Spinal cord (tissue), 9 donors: ENCODE measurements at regions not wholly inside any gene's neighbourhood (a gene's known extent, or its start where the extent isn't known, plus 50 kb on each side); places are given as distances from the start of the nearest gene placed in this dataset.
"Not testable (repeated sequence)": the region's sequence is repeated elsewhere in the genome, so short reads cannot be mapped to it uniquely, and the experiment has no call there.

Experiments used
- DNase-seq, 6 donors: peaks; one replicate each; pipeline versions ENCODE4 v3.0.0 to v3.0.0-alpha.2; 2013 to 2015; ENCODE audit warnings: low spot score in 6 of 6, low read depth in 4 of 6
- H3K27ac ChIP-seq: one replicate; pipeline ENCODE4 v1.5.1; 2013; ENCODE audit warnings: low read depth, low read length, control low read depth
- H3K27me3 ChIP-seq: one replicate; pipeline ENCODE4 v1.6.1; 2013; ENCODE audit warnings: low read length; ENCODE audit not compliant: control insufficient read depth, insufficient read depth
- H3K36me3 ChIP-seq: one replicate; pipeline ENCODE4 v1.6.1; 2013; ENCODE audit warnings: low read length; ENCODE audit not compliant: control insufficient read depth, insufficient read depth
- H3K4me1 ChIP-seq: one replicate; pipeline ENCODE4 v1.6.1; 2013; ENCODE audit warnings: low read length; ENCODE audit not compliant: control insufficient read depth, insufficient read depth
- H3K4me3 ChIP-seq: one replicate; pipeline ENCODE4 v1.5.1; 2013; ENCODE audit warnings: low read depth, low read length, control low read depth
- H3K9me3 ChIP-seq: one replicate; pipeline ENCODE4 v1.6.1; 2013; ENCODE audit warnings: low read length; ENCODE audit not compliant: control insufficient read depth, insufficient read depth
- WGBS: methylation state at CpG from one replicate; pipeline ENCODE4 v1.1.5; 2013; ENCODE audit warnings: missing lambda C conversion rate; ENCODE audit not compliant: insufficient coverage; 5-methylcytosine and 5-hydroxymethylcytosine counted together
- donor health status: healthy.

DNA sequence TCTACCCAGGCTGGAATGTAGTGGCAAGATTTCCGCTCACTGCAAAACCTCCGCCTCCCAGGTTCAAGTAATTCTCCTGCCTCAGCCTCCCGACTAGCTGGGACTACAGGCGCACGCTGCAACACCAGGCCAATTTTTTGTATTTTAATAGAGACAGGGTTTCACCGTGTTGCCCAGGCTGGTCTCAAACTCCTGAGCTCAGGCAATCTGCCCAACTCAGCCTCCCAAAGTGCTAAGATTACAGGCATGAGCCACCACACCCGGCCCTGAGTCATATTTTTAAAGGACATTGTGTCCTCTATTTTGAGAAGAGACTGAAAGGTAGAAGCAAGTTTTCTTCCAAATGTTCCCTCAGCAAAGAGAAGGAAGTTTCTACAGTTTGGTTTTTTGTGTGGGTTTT is 227.1 kb downstream of the KCTD12 start:
- not testable (repeated sequence) for H3K9me3 ChIP-seq, H3K27ac ChIP-seq, H3K27me3 ChIP-seq, H3K4me1 ChIP-seq, H3K4me3 ChIP-seq, H3K36me3 ChIP-seq, DNase-seq
- 100% methylated on average over 2 of the region's 7 CpGs for WGBS

- H3K27me3 ChIP-seq = no peaks in the 10 kb centered on the region
- H3K36me3 ChIP-seq = no peaks in the 10 kb centered on the region
- no CpG with 5 or more reads among the region's 4 CpGs for WGBS
- H3K9me3 ChIP-seq = no peaks in the 10 kb centered on the region
- no peak for DNase-seq
- H3K4me3 ChIP-seq = no peak overlapping the region
- no peaks in the 10 kb centered on the region for H3K4me1 ChIP-seq
- no peak overlapping the region for H3K27ac ChIP-seq
These were observed 229.7 kb downstream of the KCTD12 start for GRCh38 chr13:76656500-76656899.

GRCh38 chr13:76656056-76656455 is 230.1 kb downstream of the KCTD12 start:
- no peaks in the 10 kb centered on the region for H3K27me3 ChIP-seq
- H3K36me3 ChIP-seq = no peaks in the 10 kb centered on the region
- H3K4me1 ChIP-seq = no peaks in the 10 kb centered on the region
- no peak overlapping the region for H3K4me3 ChIP-seq
- no peaks in the 10 kb centered on the region for H3K9me3 ChIP-seq
- no CpG with 5 or more reads among the region's 2 CpGs for WGBS
- DNase-seq = no peak
- no peak overlapping the region for H3K27ac ChIP-seq

- no peaks in the 10 kb centered on the region for H3K4me1 ChIP-seq
- no CpG with 5 or more reads among the region's 2 CpGs for WGBS
- H3K4me3 ChIP-seq = no peak overlapping the region
- no peak overlapping the region for H3K27ac ChIP-seq
- no peaks in the 10 kb centered on the region for H3K9me3 ChIP-seq
- H3K27me3 ChIP-seq = no peaks in the 10 kb centered on the region
- DNase-seq = no peak
- no peaks in the 10 kb centered on the region for H3K36me3 ChIP-seq
These were observed 231.9 kb downstream of the KCTD12 start for GRCh38 chr13:76654263-76654662.

GRCh38 chr13:76651286-76651685 is 234.9 kb downstream of the KCTD12 start:
- no peak overlapping the region for H3K27ac ChIP-seq
- H3K4me3 ChIP-seq = no peak overlapping the region
- WGBS = no CpG with 5 or more reads among the region's 1 CpG
- no peak for DNase-seq
- no peaks in the 10 kb centered on the region for H3K36me3 ChIP-seq
- H3K9me3 ChIP-seq = no peaks in the 10 kb centered on the region
- H3K27me3 ChIP-seq = no peaks in the 10 kb centered on the region
- no peaks in the 10 kb centered on the region for H3K4me1 ChIP-seq

- H3K4me3 ChIP-seq = no peak overlapping the region
- H3K27me3 ChIP-seq = no peaks in the 10 kb centered on the region
- H3K9me3 ChIP-seq = no peaks in the 10 kb centered on the region
- 100% methylated on average over 1 of the region's 3 CpGs for WGBS
- no peak for DNase-seq
- no peaks in the 10 kb centered on the region for H3K36me3 ChIP-seq
- H3K4me1 ChIP-seq = no peaks in the 10 kb centered on the region
- no peak overlapping the region for H3K27ac ChIP-seq
These were observed 238.7 kb downstream of the KCTD12 start for GRCh38 chr13:76647550-76647949.

- H3K27ac ChIP-seq = no peak overlapping the region
- 100% methylated on average over 1 of the region's 2 CpGs for WGBS
- no peak for DNase-seq
These were observed 239.3 kb downstream of the KCTD12 start for GRCh38 chr13:76646946-76647345.

DNA sequence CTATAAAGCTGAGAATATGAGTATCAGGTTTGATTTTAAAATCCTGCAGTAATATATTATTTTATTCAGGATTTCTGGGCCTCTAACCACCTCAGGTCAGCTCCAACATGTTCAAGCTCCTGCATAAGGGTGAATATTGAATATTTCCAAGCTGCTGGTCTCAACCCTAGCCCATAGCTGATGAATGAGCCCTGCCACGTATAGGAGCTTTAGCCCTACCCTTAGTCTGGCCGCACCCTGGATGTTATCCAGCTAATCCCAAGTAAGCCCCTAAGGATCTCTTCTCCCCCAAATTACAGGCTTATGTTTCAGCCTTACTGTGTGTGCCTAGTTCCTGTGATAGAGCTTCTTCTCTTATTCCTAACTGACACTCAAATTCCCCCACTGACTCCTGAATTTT is 240.6 kb downstream of the KCTD12 start:
- no peak for DNase-seq
- H3K9me3 ChIP-seq = no peaks in the 10 kb centered on the region
- H3K36me3 ChIP-seq = no peaks in the 10 kb centered on the region
- no peak overlapping the region for H3K4me3 ChIP-seq
- no peaks in the 10 kb centered on the region for H3K27me3 ChIP-seq
- H3K4me1 ChIP-seq = no peaks in the 10 kb centered on the region
- 85% methylated on average over 2 of the region's 2 CpGs for WGBS
- no peak overlapping the region for H3K27ac ChIP-seq

More at GRCh38 chr13:76646946-76647345, 239.3 kb downstream of the KCTD12 start:
- no peaks in the 10 kb centered on the region for H3K27me3 ChIP-seq
- H3K4me1 ChIP-seq = no peaks in the 10 kb centered on the region
- no peak overlapping the region for H3K4me3 ChIP-seq
- no peaks in the 10 kb centered on the region for H3K36me3 ChIP-seq
- H3K9me3 ChIP-seq = no peaks in the 10 kb centered on the region

- no peaks in the 10 kb centered on the region for H3K4me1 ChIP-seq
- no peaks in the 10 kb centered on the region for H3K27me3 ChIP-seq
- no CpG with 5 or more reads among the region's 1 CpG for WGBS
- H3K27ac ChIP-seq = no peak overlapping the region
- no peaks in the 10 kb centered on the region for H3K9me3 ChIP-seq
- DNase-seq = no peak
- H3K36me3 ChIP-seq = no peaks in the 10 kb centered on the region
- H3K4me3 ChIP-seq = no peak overlapping the region
These were observed 241.3 kb downstream of the KCTD12 start for GRCh38 chr13:76644906-76645305.

DNA sequence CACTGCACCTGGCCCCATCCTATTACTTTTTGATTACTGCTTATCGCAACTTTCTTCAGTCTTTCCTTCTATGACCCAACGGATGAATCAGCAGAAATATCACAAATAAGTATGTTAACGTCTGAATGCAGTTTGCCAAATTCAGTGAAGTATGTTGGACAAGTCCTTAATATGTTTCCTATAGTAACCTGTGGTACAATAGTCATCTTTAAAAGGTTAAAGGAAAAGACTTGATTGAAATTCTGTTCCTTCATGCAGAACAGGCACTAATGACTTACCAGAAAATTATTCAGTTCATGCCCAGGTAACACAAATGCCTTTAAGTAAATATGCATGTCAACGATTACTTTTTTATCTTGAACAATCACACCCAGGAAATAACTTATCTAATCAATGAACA is 242.6 kb downstream of the KCTD12 start:
- Histone ChIP-seq H3K36me3 (no peaks in the 10 kb centered on the region), H3K4me1 (no peaks in the 10 kb centered on the region), H3K27ac (no peak overlapping the region), H3K9me3 (no peaks in the 10 kb centered on the region), H3K27me3 (no peaks in the 10 kb centered on the region), H3K4me3 (no peak overlapping the region)
- DNase-seq = no peak
- no CpG with 5 or more reads among the region's 4 CpGs for WGBS
